ENCODE measurements at regions not wholly inside any gene's neighbourhood (a gene's known extent, or its start where the extent isn't known, plus 50 kb on each side); places are given as distances from the start of the nearest gene placed in this dataset.

GRCh38 chr7:57218196-57218716, 86.0 kb upstream of the ZNF479 start:
- TF ChIP-seq CTCF (conservative IDR thresholded peaks at IDR 0.05 in 1 of 2, IDR thresholded peaks at IDR 0.05 in 1 of 2; ENCODE audit: extremely low read depth in 1 of 2, insufficient read depth in 1 of 2, low read depth in 1 of 2, low read length in 2 of 2) (no peak), EZH2 (IDR thresholded peaks at IDR 0.05; ENCODE audit: borderline replicate concordance, low read length) (no peak)

Data from mammary epithelial cell (primary cell).